ENCODE measurements at regions not wholly inside any gene's neighbourhood (a gene's known extent, or its start where the extent isn't known, plus 50 kb on each side); places are given as distances from the start of the nearest gene placed in this dataset.

DNA sequence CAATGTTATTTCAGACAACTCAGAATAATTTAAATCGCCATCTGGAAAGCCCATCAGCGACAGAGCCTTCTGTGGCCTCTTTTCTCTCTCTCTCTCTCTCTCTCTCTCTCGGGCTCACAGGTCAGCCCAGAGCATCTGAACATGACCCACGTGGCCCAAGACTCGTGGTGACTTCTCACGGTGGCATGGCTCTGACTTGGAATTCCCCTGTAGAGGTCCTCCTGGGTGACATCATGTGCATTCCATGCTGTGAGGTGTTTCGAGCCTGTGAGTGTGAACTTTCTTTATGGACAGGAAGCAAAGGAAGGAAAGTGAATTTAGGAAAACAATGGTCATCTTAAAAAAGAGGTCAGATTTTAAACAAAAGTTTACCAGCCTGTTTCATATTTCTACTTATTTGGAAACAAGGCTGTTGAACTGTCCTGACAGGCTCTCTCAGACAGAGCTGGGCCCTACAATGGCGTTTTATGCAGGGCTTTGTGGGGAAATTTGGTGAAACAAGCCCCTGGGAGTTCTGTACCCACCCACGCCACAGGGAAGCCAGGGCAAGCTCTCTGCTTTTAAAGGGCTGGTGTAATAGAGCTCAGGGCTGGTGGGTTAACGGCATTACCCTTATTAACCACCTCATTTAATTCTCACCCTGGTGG is 359.7 kb upstream of the ZNF32 start:
- no peak for TF ChIP-seq CTCF (conservative IDR thresholded peaks at IDR 0.05)
- TF ChIP-seq ZFX (IDR thresholded peaks at IDR 0.05) = no peak
